ENCODE measurements at regions not wholly inside any gene's neighbourhood (a gene's known extent, or its start where the extent isn't known, plus 50 kb on each side); places are given as distances from the start of the nearest gene placed in this dataset.
"Not testable (repeated sequence)": the region's sequence is repeated elsewhere in the genome, so short reads cannot be mapped to it uniquely, and the experiment has no call there.

DNA sequence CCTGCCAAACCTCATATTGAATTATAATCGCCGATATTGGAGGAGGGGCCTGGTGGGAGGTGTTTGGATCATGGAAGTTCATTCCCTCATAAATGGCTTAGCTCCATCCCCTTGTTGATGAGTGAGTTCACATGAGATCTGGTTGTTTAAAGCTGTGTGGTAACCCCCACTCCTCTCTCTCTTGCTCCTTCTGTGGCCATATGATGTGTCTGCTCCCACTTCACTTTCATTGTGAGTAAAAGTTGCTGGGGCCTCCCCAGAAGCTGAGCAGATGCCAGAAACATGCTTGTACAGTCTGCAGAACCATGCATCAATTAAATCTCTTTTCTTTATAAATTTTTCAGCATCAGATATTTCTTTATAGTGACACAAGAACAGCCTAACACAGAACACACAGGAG is 929.0 kb upstream of the FAT3 start:
- DNase-seq, result peak in 1 of 5 experiments; percentile 1

DNA sequence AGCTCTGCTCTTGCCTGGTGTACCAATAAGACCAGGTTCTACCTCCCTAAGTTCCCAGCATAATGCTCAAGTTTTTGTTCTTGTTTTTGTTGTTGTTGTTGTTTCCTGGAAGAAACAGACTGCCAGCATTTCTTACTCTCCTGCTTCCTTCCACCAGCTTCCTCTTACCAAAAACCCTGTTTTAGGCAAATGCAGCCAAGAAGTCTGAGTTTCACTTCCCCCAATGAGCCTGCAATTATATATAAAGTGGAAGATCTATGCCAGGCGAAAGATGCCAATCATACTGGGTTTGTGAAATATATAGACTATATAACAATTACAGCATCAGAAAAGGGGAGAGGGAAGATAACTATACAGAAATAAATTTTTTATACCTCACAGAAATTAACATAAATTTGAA is 931.5 kb upstream of the FAT3 start:
- no peak for DNase-seq

DNA sequence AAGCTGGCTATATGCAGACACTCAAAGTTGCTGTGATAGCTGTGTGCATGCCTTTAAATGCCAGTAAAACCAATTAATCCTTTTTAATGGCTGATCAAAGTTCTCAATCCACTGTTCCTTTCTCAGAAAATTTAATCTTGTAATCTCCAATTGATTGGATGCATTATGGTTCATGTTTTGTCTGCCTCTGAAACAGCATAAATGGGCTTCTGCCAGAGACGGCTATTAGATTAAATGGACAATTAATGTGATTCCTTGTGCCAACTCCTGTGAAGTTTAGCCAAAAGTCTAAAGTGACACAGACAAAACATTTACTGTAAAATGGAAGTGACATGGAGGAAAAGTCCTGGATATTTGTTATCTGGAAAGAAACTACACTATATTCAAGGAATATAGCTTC is 952.5 kb upstream of the FAT3 start:
- DNase-seq, result no peak

DNA sequence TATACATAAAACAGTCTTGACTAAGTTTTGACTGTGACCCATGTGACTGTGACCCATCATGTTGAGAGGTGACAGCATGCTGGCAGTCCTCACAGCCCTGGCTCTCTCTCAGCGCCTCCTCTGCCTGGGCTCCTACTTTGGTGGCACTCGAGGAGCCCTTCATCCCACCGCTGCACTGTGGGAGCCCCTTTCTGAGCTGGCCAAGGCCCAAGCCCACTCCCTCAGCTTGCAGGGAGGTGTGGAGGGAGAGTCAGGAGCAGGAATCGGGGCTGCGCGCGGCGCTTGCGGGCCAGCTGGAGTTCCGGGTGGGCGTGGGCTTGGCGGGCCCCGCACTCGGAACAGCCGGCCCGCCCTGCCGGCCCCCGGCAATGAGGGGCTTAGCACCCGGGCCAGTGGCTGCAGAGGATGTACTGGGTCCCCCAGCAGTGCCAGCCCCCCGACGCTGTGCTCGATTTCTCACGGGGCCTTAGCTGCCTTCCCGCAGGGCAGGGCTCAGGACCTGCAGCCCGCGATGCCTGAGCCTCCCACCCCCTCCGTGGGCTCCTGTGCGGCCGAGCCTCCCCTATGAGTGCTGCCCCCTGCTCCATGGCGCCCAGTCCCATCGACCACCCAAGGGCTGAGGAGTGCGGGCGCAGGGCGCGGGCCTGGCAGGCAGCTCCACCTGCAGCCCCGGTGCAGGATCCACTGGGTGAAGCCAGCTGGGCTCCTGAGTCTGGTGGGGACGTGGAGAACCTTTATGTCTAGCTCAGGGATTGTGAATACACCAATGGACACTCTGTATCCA is 955.9 kb upstream of the FAT3 start:
- DNase-seq, result not testable (repeated sequence)

DNA sequence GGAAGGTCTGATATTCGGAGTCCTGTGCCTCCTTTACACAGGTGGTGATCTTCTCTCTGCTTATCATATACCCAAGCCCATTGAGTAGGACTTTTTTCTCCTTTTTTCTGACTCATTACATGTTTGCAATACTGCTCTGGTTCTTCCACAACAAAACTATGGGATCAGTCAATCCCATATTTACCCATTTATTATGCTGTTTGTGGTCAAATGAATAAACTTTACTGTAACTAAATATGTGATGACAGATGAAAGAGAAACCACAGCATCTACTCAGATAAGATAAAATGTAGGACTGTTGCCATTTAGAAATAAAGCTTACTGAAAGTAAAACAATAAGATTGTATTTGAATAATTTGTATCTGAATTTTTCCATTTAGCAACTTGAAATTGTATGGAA is 958.7 kb upstream of the FAT3 start:
- DNase-seq, result no peak

DNA sequence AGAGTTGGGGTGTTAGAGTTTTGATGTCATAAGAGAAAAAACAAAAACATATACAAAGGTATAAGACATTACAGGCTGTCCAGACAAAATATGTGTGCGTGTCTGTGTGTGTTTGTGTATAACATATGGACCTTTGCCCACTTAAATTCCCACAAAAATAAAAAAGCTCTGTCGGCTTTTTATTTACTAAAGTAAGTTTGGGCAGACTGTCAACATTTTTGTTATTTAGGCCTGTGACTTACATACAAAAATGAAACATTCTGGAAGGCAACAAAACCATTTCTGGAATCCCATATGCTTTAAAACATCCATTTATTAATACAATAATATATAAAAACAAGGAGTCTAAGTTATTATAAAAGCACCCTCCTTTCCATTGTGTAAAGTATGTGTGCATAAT is 960.1 kb upstream of the FAT3 start:
- DNase-seq, result no peak

DNA sequence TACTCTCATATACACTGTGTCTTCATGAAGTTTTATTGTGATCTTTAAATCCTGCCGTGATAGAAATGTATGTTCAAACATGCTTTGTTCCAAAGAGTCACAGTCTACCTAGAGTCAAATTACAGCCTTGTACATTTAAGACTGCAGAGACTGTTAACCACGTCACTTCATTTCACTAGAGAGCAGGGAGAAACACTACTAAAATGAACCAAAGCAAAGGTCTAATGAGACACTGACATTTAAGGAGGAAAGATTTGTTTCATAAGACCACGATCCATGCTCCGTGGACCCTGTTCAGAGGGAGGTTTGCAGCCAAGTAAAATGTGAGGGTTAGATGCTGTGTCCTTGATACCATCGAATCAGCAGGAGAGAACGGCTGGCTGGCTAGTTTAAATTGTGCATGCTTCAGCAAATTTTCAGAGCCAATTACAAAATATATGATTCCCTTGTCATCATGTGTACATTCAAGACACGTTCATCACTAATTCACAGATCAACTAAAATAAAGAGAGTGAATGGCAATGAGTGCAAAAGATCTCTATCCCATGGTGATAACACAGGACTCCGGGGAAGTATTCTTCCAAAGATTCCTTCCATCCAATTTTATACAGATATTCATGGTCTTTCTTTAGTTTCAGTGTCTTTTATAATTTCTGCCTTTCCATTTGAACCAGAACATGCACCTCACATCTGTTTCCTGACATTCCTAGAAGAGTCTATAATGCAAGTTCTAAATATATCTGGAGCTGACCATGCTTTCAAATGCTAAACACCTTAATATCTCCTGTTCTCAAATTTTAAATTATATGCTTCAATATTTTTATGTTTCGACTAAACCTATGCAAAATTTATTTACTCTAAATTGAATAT is 960.9 kb upstream of the FAT3 start:
- DNase-seq, result no peak

DNA sequence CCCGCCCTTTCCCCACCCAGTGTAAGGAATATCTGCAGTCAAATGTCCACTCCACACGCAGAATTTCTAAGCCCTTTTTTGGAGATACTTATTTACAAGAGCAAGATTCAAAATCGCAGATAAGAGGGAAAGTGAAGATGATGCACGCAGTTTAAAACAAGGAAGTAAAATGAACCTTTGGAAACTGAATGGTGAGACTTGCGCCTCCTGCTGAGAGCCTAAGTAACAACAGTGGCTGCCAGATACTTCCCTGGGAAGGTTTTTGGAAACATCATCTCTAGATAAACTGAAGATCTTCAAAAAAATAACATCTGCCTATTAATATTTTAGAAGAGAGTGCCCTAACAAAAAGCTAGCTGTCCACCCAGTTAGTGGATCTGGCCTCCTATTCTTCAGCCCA is 963.1 kb upstream of the FAT3 start:
- no peak for DNase-seq

DNA sequence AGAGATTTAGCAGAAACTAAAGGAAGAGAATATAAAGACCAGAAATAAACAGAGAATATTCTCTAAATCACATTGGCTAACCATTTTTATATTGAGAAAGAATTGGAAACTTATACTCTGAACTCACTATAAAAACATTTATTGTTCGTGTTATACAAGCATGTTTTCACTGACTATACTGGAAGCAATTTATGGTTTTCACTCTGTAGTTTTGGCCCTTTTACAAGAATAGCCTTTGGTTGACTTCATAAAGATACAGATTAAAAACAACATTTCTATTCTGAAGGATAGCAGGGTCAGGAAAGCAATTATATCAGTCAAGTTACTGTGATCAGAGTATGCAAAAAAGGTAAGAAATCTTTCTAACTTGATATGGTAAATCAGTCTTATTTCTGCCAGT is 965.7 kb upstream of the FAT3 start:
- no peak for DNase-seq

DNA sequence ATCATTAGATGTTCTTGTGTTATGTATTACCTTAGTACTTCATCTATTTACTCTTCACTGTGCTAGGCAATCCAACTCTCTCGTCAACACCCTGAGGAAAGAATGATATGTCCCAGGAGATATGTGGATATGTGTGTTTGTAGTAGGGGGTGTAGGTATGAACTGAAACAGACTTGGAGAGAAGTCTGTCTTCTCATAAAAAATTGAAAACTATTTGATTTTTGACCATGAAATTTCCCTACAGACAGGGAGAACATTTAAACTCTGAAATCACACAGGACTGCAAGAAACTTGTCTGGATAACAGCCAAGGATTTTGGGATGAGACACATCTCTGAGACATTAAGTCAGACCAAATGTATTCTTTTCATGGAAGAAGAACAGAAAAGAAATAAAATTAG is 967.0 kb upstream of the FAT3 start:
- no peak for DNase-seq

DNA sequence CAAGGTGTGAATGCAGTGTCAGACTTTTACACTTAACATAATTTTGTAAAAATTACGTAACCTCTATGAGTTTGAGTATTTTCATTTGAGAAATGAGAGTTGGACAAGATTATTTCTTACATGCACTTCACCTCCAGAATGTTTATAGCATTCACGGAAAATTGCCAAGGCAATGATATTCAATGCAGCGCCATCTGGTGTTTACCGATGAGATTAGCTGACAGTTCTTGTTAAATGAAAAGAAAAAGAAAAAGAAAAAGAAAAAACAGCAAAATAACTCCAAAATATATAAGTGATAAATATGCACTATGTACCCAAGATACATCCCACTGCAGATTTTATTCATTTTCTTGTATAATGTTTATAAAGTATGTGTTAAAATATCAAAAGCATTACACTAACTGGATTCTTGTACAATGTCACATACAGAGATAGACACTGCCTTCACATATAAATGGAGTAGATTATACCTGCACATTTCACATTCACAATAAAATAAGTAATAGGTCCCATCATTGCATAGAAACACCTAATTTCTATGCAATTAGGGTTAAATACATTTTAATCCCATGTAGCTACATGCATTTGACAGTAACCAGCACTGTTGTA is 976.3 kb upstream of the FAT3 start:
- DNase-seq, result peak in 1 of 5 experiments; percentile 21

DNA sequence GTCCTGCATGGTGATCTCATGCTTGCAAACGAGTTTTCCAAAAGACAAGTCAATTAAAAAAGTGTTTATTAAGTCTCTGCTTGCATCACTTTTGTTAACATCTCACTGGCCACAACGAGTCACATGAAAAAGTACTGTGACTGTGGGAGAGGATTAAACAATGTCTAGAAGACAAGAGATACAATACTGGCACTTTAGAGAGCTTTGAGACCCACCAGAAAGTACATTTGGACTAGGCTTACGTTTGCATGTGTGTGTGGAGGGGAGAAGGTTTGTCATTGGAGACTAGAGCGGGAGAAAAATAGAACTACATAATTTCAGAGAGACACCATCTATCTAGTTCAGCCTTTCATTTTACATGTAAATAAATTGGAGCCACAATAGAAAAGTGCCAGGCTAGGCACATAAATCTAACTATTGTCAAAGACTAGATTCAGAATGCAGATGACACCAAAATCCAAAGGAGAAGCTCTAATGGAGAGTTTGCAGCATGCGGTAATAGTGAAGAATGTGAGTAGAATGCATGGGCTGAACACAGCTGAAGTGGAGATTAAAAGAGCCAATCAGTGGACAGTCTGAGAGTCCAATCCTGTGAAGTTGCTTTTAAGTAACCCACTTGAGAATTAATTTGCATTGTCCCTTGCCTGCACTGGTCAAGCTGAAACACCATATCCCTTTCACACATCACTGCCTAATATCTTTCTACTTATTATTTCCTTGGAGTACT is 977.4 kb upstream of the FAT3 start:
- no peak for DNase-seq

DNA sequence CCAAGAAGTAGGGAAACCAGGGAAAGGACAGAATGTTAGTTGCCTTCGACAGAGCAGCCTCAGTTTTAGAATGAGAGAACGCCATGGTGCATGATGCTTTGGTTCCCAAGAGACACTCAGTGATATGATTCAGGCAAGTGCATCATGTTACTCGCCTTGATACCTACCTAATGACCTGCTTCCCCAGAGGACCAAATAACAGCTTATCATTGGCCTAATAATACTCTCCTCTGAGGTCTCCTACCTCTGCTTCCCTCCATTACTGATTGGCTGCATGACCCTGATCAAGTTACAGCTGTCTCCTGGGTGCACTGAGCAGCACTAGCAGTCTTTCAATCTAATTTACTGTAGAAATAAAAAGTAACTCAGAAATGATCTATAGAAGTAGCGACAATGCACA is 979.7 kb upstream of the FAT3 start:
- no peak for DNase-seq

DNA sequence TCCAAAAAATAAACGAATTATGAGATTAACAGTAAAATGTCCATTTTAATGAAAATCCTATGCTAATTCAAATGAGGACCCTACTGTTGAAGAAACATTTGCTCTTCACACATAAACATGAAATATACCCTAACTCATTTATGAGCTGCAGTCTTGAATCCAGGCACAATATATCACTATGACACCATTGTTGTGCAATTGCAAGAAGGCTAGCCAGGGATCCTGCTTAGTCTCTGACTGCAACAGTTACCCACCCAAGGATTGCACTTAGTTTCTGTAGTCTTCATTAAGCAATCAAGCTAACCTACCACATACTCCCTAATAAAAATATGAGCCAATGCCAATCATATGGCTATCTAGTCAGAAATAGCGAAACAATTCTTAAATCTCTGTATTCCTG is 981.0 kb upstream of the FAT3 start:
- DNase-seq, result no peak

DNA sequence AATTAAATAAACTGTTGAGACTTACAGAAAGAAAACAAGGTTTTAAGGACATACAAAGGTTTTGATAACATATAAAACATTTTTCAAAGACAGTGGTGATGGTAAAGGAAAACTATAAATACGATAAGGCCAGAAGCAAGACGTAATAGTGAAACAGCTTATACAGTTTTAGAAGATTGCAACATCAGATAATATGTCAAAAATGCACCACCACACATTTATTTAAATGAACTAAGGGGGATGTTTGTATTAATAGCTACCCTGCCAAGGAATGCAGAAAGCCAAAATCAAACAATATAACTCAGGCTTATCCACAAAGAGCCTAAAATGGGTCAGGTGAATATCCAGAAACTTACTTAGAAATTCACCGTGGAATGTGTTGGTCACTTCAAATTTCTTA is 981.6 kb upstream of the FAT3 start:
- no peak for DNase-seq

DNA sequence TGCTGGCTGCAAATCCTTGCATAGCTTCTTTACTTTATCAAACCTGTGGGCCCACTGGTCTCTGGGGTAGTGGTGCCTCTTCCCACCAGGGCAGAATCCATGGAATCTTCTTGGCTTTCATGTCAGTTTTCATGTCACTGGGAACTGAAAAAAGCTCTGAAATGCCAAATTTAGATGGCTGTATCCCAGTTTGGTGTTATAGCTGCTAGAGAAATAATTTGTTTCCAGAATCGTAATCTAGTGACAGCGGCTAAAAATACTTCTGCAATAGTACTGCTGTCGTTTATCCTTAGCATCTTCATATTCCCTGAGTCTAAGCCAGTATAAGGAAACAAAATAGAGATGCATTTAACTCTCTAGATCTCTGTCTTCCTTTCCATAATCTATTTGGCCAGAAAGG is 983.4 kb upstream of the FAT3 start:
- DNase-seq, result no peak

DNA sequence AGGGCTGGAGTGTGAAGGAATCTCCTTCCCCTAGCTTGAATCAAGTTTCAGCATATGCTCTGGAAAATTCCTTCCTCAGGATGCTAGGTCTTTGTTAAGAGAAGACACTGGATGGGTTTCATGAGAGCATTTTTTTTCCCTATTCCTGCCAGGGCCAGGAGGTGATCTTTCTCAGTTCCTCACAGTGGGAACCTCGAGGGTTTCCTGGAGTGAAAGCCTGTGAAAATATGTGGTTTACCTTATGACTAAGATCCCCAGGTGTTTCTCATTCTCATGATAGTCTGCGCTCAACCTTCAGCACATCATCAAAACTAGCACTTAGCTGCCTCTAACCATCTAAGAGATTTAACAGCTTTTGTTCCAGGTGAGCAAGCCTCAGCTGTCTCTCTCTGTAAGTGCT is 985.3 kb upstream of the FAT3 start:
- no peak for DNase-seq

DNA sequence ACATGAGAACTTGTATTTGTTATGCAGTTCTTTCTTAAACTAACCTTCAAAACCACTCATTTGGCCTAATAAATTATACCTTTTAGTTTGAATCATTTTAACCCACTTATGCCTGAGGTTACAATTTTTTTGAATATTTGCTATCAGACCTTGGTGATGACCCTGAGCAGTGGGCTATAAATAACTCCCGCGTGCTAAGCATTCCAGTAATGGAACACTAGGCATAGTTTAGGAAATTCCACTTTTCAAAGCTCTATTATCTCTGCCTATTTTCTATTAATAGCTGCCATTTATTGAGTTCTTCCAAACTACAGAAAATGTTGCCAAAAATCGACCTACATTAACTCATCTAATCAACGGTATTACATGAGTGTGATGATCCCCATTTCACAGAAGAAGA is 993.4 kb upstream of the FAT3 start:
- no peak for DNase-seq

DNA sequence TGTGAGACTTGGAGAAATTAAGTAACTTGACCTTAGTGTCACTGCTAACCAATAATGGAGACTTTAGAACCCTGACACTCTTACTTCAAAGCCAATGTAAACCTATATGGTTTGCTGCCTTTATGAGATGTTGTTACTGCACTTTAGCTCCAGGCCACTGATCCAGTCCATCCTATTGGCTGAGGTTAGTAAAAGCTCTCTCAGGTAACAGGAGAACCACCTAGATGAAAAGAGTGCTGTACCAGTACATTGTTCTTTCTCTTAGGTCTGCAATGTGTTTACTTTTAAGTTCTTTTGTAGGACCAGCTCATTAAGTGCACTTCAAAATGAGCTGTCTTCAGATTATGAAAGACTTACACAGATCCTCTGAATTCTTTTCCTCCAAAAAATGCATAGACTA is 994.0 kb upstream of the FAT3 start:
- no peak for DNase-seq

DNA sequence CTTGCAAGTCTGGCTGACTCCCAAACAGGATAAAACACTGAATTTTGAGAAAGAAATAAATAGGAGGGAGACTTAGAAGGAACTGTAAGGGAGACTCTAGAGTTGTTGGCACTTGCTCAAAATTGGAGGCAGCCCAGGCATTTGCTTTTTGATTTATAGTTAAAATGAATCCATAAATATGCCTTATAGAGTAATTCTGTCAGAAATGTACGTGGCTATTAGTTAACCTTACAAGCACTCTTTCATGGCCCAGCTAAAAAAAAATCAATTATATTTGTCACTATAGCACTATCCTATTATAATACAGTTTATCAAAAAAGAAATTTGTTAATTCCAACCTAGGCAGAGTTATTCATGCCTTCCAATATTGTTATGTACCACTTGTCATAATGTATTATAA is 1000.0 kb upstream of the CHORDC1 start:
- DNase-seq, result no peak

DNA sequence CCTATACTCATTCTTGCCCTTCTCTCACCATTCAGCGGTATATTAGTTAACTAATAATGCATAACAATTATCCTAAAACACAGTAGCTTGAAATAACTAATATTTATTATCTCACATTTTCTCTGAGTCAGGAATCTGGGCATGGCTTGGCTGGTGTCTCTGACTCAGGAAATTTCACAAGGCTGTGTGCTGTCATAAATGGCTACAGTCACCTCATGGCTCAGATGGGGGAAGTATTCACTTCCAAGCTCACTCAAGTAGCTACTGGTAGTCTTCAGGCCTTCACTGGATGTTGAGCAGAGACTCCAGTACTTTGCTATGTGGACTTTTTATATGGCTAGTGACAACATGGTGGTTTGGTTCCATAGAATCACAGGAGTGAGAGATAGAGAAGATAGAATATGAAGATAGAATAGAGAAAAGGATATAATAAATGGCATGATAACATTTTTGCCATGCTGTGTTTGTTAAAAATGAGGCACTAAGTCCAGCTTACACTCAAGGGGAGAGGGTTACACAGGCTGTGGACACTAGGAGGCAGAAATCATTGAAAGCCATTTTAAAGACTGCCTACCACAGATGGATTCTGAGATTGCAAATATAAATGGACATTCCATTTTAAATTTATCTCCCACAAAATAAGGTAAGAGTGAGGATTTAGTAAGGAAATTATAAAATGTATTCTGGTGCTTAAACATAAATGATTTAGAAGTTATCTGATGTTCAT is 997.8 kb upstream of the CHORDC1 start:
- no peak for DNase-seq

DNA sequence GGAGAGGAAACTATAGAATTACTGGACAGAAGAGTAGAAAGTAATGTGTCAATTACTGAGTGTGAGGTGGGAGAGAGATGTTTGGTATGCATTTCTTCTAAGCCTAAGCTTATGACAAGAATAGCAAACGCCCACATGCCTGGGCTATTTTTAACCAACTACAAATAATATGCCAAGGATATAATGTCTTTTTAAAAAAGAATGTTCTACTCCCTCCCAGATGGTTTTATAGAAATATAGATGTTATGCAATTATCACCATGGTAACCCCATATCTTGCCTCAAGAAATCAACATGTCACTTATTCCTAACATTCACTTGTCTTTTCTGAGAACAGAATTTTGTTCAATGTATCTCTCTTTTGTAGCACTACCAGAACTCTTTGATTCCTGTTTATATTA is 996.7 kb upstream of the CHORDC1 start:
- DNase-seq, result no peak

All from T-helper 2 cell (primary cell).